Memory B cell (primary cell): ENCODE measurements at regions not wholly inside any gene's neighbourhood (a gene's known extent, or its start where the extent isn't known, plus 50 kb on each side); places are given as distances from the start of the nearest gene placed in this dataset.

Experiments
- ATAC-seq: fragments of 150-1000 bp; cut with Tn5 transposase; 2 replicates; pipeline ENCODE4 v1.10.0; 2021; ENCODE audit warnings: low read depth, mild to moderate bottlenecking, moderate library complexity
- DNase-seq, 2 donors: peaks; one replicate each; pipeline ENCODE4 v3.0.0; 2022; ENCODE audit warnings: low spot score in 2 of 2
- H3K27ac Mint-ChIP-seq: one replicate; pipeline ENCODE4 v1.8.0; 2022; ENCODE audit warnings: mild to moderate bottlenecking, moderate library complexity, mixed read lengths
- H3K27me3 Mint-ChIP-seq: one replicate; pipeline ENCODE4 v1.8.0; 2022; ENCODE audit warnings: mixed read lengths
- H3K36me3 Mint-ChIP-seq: one replicate; pipeline ENCODE4 v1.8.0; 2022; ENCODE audit warnings: mild to moderate bottlenecking, mixed read lengths
- H3K4me1 Mint-ChIP-seq: one replicate; pipeline ENCODE4 v1.8.0; 2022; ENCODE audit warnings: mixed read lengths
- H3K4me3 Mint-ChIP-seq: one replicate; pipeline ENCODE4 v1.8.0; 2022; ENCODE audit warnings: mild to moderate bottlenecking, moderate library complexity, mixed read lengths
- H3K9me3 Mint-ChIP-seq: one replicate; pipeline ENCODE4 v1.8.0; 2022; ENCODE audit warnings: mixed read lengths

GRCh38 chr11:122441666-122442035 is 213.9 kb upstream of the UBASH3B start:
- Mint-ChIP-seq H3K27me3 (peaks cover 5% of the 10 kb centered on the region), H3K4me3 (no peak overlapping the region), H3K9me3 (peaks cover 2% of the 10 kb centered on the region), H3K27ac (no peak overlapping the region), H3K4me1 (no peaks in the 10 kb centered on the region), H3K36me3 (no peaks in the 10 kb centered on the region)
- DNase-seq (no peak), ATAC-seq (no peak)

GRCh38 chr11:122440811-122441665 is 214.5 kb upstream of the UBASH3B start:
- Mint-ChIP-seq H3K36me3 (no peaks in the 10 kb centered on the region), H3K9me3 (peaks cover 2% of the 10 kb centered on the region), H3K4me3 (no peak overlapping the region), H3K4me1 (no peaks in the 10 kb centered on the region), H3K27me3 (peaks cover 5% of the 10 kb centered on the region), H3K27ac (no peak overlapping the region)
- no peak for ATAC-seq
- no peak for DNase-seq

GRCh38 chr11:122439866-122440810 is 215.4 kb upstream of the UBASH3B start:
- peaks cover 2% of the 10 kb centered on the region for H3K9me3 Mint-ChIP-seq
- H3K4me3 Mint-ChIP-seq = no peak overlapping the region
- ATAC-seq = no peak
- peaks cover 5% of the 10 kb centered on the region for H3K27me3 Mint-ChIP-seq
- DNase-seq = no peak
- no peaks in the 10 kb centered on the region for H3K36me3 Mint-ChIP-seq
- H3K27ac Mint-ChIP-seq = no peak overlapping the region
- no peaks in the 10 kb centered on the region for H3K4me1 Mint-ChIP-seq

- Mint-ChIP-seq H3K4me3 (no peak overlapping the region), H3K36me3 (no peaks in the 10 kb centered on the region), H3K27ac (no peak overlapping the region), H3K4me1 (no peaks in the 10 kb centered on the region), H3K9me3 (peaks cover 3% of the 10 kb centered on the region), H3K27me3 (peaks cover 5% of the 10 kb centered on the region)
- ATAC-seq = no peak
- DNase-seq = no peak
Observed at GRCh38 chr11:122436188-122436555, 219.3 kb upstream of the UBASH3B start.

GRCh38 chr11:122435540-122436187 is 219.9 kb upstream of the UBASH3B start:
- DNase-seq (no peak), ATAC-seq (no peak)
- Mint-ChIP-seq H3K9me3 (peaks cover 3% of the 10 kb centered on the region), H3K27ac (no peak overlapping the region), H3K4me3 (no peak overlapping the region), H3K4me1 (no peaks in the 10 kb centered on the region), H3K27me3 (peaks cover 5% of the 10 kb centered on the region), H3K36me3 (no peaks in the 10 kb centered on the region)

- peaks cover 1% of the 10 kb centered on the region for H3K9me3 Mint-ChIP-seq
- no peak overlapping the region for H3K27ac Mint-ChIP-seq
- no peaks in the 10 kb centered on the region for H3K36me3 Mint-ChIP-seq
- no peak for ATAC-seq
- H3K27me3 Mint-ChIP-seq = peaks cover 2% of the 10 kb centered on the region
- no peaks in the 10 kb centered on the region for H3K4me1 Mint-ChIP-seq
- no peak for DNase-seq
- H3K4me3 Mint-ChIP-seq = no peak overlapping the region
Observed at GRCh38 chr11:122434786-122435185, 220.7 kb upstream of the UBASH3B start.

- ATAC-seq (no peak), DNase-seq (no peak)
- Mint-ChIP-seq H3K27ac (no peak overlapping the region), H3K9me3 (peaks cover 3% of the 10 kb centered on the region), H3K4me3 (no peak overlapping the region), H3K4me1 (no peaks in the 10 kb centered on the region), H3K36me3 (no peaks in the 10 kb centered on the region), H3K27me3 (peaks cover 4% of the 10 kb centered on the region)
Observed at GRCh38 chr11:122430490-122430889, 225.0 kb upstream of the UBASH3B start.

GRCh38 chr11:122426073-122426472 is 229.4 kb upstream of the UBASH3B start:
- Mint-ChIP-seq H3K27me3 (peaks cover 5% of the 10 kb centered on the region), H3K4me3 (no peak overlapping the region), H3K27ac (no peak overlapping the region), H3K4me1 (no peaks in the 10 kb centered on the region), H3K9me3 (peaks cover 1% of the 10 kb centered on the region), H3K36me3 (no peaks in the 10 kb centered on the region)
- no peak for ATAC-seq
- DNase-seq = no peak

GRCh38 chr11:122424636-122425035 is 230.9 kb upstream of the UBASH3B start:
- DNase-seq (no peak), ATAC-seq (no peak)
- Mint-ChIP-seq H3K36me3 (no peaks in the 10 kb centered on the region), H3K27ac (no peak overlapping the region), H3K4me1 (no peaks in the 10 kb centered on the region), H3K9me3 (peaks cover 1% of the 10 kb centered on the region), H3K4me3 (no peak overlapping the region), H3K27me3 (peaks cover 5% of the 10 kb centered on the region)

- Mint-ChIP-seq H3K4me3 (no peak overlapping the region), H3K27me3 (peaks cover 5% of the 10 kb centered on the region), H3K27ac (no peak overlapping the region), H3K36me3 (no peaks in the 10 kb centered on the region), H3K9me3 (peaks cover 1% of the 10 kb centered on the region), H3K4me1 (no peaks in the 10 kb centered on the region)
- no peak for DNase-seq
- no peak for ATAC-seq
Observed at GRCh38 chr11:122423886-122424285, 231.6 kb upstream of the UBASH3B start.

GRCh38 chr11:122423273-122423672 is 232.2 kb upstream of the UBASH3B start:
- H3K9me3 Mint-ChIP-seq = peaks cover 1% of the 10 kb centered on the region
- H3K4me3 Mint-ChIP-seq = no peak overlapping the region

GRCh38 chr11:122422682-122423081 is 232.8 kb upstream of the UBASH3B start:
- Mint-ChIP-seq H3K4me3 (no peak overlapping the region), H3K27me3 (peaks cover 5% of the 10 kb centered on the region), H3K4me1 (no peaks in the 10 kb centered on the region), H3K9me3 (peaks cover 1% of the 10 kb centered on the region), H3K27ac (no peak overlapping the region), H3K36me3 (no peaks in the 10 kb centered on the region)
- no peak for DNase-seq
- no peak for ATAC-seq

More at GRCh38 chr11:122423273-122423672, 232.2 kb upstream of the UBASH3B start:
- Mint-ChIP-seq H3K27ac (no peak overlapping the region), H3K4me1 (no peaks in the 10 kb centered on the region), H3K36me3 (no peaks in the 10 kb centered on the region), H3K27me3 (peaks cover 5% of the 10 kb centered on the region)
- DNase-seq (no peak), ATAC-seq (no peak)

- H3K4me3 Mint-ChIP-seq = no peak overlapping the region
- no peaks in the 10 kb centered on the region for H3K4me1 Mint-ChIP-seq
- no peak for ATAC-seq
Observed at GRCh38 chr11:122421702-122422101, 233.8 kb upstream of the UBASH3B start.

GRCh38 chr11:122418032-122418431 is 237.5 kb upstream of the UBASH3B start:
- no peaks in the 10 kb centered on the region for H3K4me1 Mint-ChIP-seq
- H3K4me3 Mint-ChIP-seq = no peak overlapping the region
- no peaks in the 10 kb centered on the region for H3K36me3 Mint-ChIP-seq
- no peak overlapping the region for H3K27ac Mint-ChIP-seq
- no peak for ATAC-seq
- no peaks in the 10 kb centered on the region for H3K27me3 Mint-ChIP-seq
- no peak for DNase-seq
- H3K9me3 Mint-ChIP-seq = peaks cover 4% of the 10 kb centered on the region

More at GRCh38 chr11:122421702-122422101, 233.8 kb upstream of the UBASH3B start:
- no peak overlapping the region for H3K27ac Mint-ChIP-seq
- no peaks in the 10 kb centered on the region for H3K36me3 Mint-ChIP-seq
- no peaks in the 10 kb centered on the region for H3K9me3 Mint-ChIP-seq
- peaks cover 4% of the 10 kb centered on the region for H3K27me3 Mint-ChIP-seq
- DNase-seq = no peak
